Neural progenitor cell (in vitro differentiated cells): ENCODE measurements at regions not wholly inside any gene's neighbourhood (a gene's known extent, or its start where the extent isn't known, plus 50 kb on each side); places are given as distances from the start of the nearest gene placed in this dataset.

Experiments used
- DNase-seq: peaks from one replicate; pipeline ENCODE4 v3.0.0-alpha.2; 2016; ENCODE audit warnings: low spot score
- H2AFZ ChIP-seq: fragments of 200-600 bp; sonication (generic); replicated peaks from 2 replicates; pipeline ENCODE4 v1.6.1; 2016; ENCODE audit warnings: antibody characterized with exemption
- H3F3A ChIP-seq: fragments of 200-600 bp; sonication (generic); 2 replicates; pipeline ENCODE4 v1.6.1; 2016; ENCODE audit warnings: antibody characterized with exemption, low read depth
- H3K27ac ChIP-seq: fragments of 200-600 bp; sonication (generic); 2 replicates; pipeline ENCODE4 v1.5.1; 2016; ENCODE audit warnings: mild to moderate bottlenecking
- H3K27me3 ChIP-seq: fragments of 200-600 bp; sonication (generic); 2 replicates; pipeline ENCODE4 v1.6.1; 2016; ENCODE audit warnings: mild to moderate bottlenecking, moderate library complexity
- H3K36me3 ChIP-seq: fragments of 200-600 bp; sonication (generic); 2 replicates; pipeline ENCODE4 v1.5.1; 2016
- H3K4me1 ChIP-seq: fragments of 200-600 bp; sonication (generic); 2 replicates; pipeline ENCODE4 v1.6.1; 2016; ENCODE audit warnings: mixed run types
- H3K4me2 ChIP-seq: fragments of 200-600 bp; sonication (generic); 2 replicates; pipeline ENCODE4 v1.6.1; 2016
- H3K4me3 ChIP-seq: fragments of 200-600 bp; sonication (generic); 2 replicates; pipeline ENCODE4 v1.5.1; 2016
- H3K79me2 ChIP-seq: fragments of 200-600 bp; sonication (generic); 2 replicates; pipeline ENCODE4 v1.6.1; 2016; ENCODE audit warnings: low read depth
- H3K9ac ChIP-seq: fragments of 200-600 bp; sonication (generic); 2 replicates; pipeline ENCODE4 v1.6.1; 2016
- H3K9me3 ChIP-seq: fragments of 200-600 bp; sonication (generic); 2 replicates; pipeline ENCODE4 v1.5.1; 2016; ENCODE audit warnings: low read depth
- H4K20me1 ChIP-seq: fragments of 200-600 bp; sonication (generic); 2 replicates; pipeline ENCODE4 v1.6.1; 2016; ENCODE audit warnings: low read depth
- H3K27ac Mint-ChIP-seq: 3 replicates; pipeline ENCODE4 v1.8.0; 2021; ENCODE audit warnings: mixed read lengths
- H3K27me3 Mint-ChIP-seq: 2 replicates; pipeline ENCODE4 v1.8.0; 2022; ENCODE audit warnings: low read depth, mild to moderate bottlenecking, inconsistent platforms, moderate library complexity, mixed read lengths; ENCODE audit not compliant: insufficient read depth
- H3K36me3 Mint-ChIP-seq: 3 replicates; pipeline ENCODE4 v1.8.0; 2021; ENCODE audit warnings: mixed read lengths
- H3K4me1 Mint-ChIP-seq: 3 replicates; pipeline ENCODE4 v1.8.0; 2021; ENCODE audit warnings: mixed read lengths
- H3K4me3 Mint-ChIP-seq: 3 replicates; pipeline ENCODE4 v1.8.0; 2021; ENCODE audit warnings: mild to moderate bottlenecking, moderate library complexity, mixed read lengths
- H3K9me3 Mint-ChIP-seq: 3 replicates; pipeline ENCODE4 v1.8.0; 2020; ENCODE audit warnings: mixed read lengths
- EZH2 ChIP-seq: fragments of 200-600 bp; sonication (generic); IDR thresholded peaks from 2 replicates; pipeline ENCODE4 v1.6.1; 2017; ENCODE audit warnings: antibody characterized with exemption, mild to moderate bottlenecking, moderate library complexity
- EZH2phosphoT487 ChIP-seq: fragments of 200-600 bp; sonication (generic); IDR thresholded peaks from 2 replicates; pipeline ENCODE4 v1.6.1; 2017; ENCODE audit warnings: antibody characterized with exemption
- TF ChIP-seq, protein P1 (sequence below): fragments of 200-600 bp; sonication (generic); IDR thresholded peaks from 2 replicates; pipeline ENCODE4 v1.5.1; 2017; ENCODE audit warnings: antibody characterized with exemption, mild to moderate bottlenecking

DNA sequence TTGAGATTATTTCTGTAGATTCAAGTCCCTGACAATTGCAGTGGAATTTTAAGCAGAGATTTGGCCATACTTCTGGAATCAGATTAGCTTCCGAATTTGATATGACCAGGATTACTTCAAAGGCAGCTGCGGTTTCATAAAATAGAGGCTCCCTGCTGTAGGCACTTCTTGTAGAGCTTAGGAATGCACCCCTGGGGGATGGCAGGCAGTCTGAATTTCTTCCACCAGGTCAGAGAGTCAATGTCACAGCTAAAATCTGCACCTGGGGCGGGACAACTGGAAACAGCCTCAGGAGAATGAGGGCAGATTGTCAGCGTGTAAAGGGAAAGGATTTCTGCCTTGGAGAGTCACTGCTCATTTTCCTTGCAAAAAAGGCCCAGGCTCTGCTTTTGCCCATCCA, 182.6 kb downstream of the ARRDC4 start:
- Histone ChIP-seq H3K9ac (no peak overlapping the region), H4K20me1 (no peaks in the 10 kb centered on the region), H3K27me3 (no peaks in the 10 kb centered on the region), H3F3A (no peaks in the 10 kb centered on the region), H3K36me3 (no peaks in the 10 kb centered on the region), H3K4me2 (no peak overlapping the region), H3K9me3 (no peaks in the 10 kb centered on the region), H3K79me2 (no peaks in the 10 kb centered on the region), H3K4me3 (no peak overlapping the region), H3K27ac (no peak overlapping the region), H3K4me1 (no peaks in the 10 kb centered on the region), H2AFZ (no peak overlapping the region)
- no peaks in the 10 kb centered on the region for H3K36me3 Mint-ChIP-seq
- no peak overlapping the region for H3K27ac Mint-ChIP-seq
- TF ChIP-seq EZH2phosphoT487, result no peak
- TF ChIP-seq EZH2, result no peak
- TF ChIP-seq, protein P1, sequence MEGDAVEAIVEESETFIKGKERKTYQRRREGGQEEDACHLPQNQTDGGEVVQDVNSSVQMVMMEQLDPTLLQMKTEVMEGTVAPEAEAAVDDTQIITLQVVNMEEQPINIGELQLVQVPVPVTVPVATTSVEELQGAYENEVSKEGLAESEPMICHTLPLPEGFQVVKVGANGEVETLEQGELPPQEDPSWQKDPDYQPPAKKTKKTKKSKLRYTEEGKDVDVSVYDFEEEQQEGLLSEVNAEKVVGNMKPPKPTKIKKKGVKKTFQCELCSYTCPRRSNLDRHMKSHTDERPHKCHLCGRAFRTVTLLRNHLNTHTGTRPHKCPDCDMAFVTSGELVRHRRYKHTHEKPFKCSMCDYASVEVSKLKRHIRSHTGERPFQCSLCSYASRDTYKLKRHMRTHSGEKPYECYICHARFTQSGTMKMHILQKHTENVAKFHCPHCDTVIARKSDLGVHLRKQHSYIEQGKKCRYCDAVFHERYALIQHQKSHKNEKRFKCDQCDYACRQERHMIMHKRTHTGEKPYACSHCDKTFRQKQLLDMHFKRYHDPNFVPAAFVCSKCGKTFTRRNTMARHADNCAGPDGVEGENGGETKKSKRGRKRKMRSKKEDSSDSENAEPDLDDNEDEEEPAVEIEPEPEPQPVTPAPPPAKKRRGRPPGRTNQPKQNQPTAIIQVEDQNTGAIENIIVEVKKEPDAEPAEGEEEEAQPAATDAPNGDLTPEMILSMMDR, result no peak
- no peaks in the 10 kb centered on the region for H3K4me1 Mint-ChIP-seq
- DNase-seq, result no peak
- no peak overlapping the region for H3K4me3 Mint-ChIP-seq
- peaks cover 2% of the 10 kb centered on the region for H3K27me3 Mint-ChIP-seq
- no peaks in the 10 kb centered on the region for H3K9me3 Mint-ChIP-seq

DNA sequence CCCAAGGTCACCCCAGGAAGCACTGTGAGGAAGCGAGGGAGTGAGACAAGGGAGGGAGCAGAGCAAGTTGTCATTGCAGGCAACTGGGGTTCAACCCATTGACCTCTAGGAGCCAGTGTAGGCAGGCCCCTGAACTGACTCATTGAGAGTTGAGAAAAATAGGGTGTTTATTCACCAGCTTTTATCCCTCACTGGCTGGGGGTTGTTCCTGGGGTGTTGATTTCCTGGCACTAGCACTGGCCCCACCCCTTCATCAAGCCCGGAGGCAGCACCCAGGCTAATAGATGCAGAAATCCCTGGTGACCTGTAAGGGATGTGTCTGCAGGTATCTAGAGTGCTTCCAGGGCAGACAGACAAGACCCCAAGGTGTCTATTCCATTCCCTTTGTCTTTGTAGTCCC, 183.9 kb downstream of the ARRDC4 start:
- no peaks in the 10 kb centered on the region for H3K36me3 Mint-ChIP-seq
- no peaks in the 10 kb centered on the region for H3K4me1 ChIP-seq
- H3K27ac ChIP-seq, result no peak overlapping the region
- TF ChIP-seq EZH2, result no peak
- no peak for TF ChIP-seq EZH2phosphoT487
- TF ChIP-seq, protein P1, result no peak
- H3K9ac ChIP-seq, result no peak overlapping the region
- no peak for DNase-seq
- H3K27me3 ChIP-seq, result no peaks in the 10 kb centered on the region
- H3F3A ChIP-seq, result no peaks in the 10 kb centered on the region
- no peak overlapping the region for H3K27ac Mint-ChIP-seq
- no peaks in the 10 kb centered on the region for H3K36me3 ChIP-seq
- no peak overlapping the region for H2AFZ ChIP-seq
- no peak overlapping the region for H3K4me3 ChIP-seq
- H3K4me2 ChIP-seq, result no peak overlapping the region
- H3K9me3 ChIP-seq, result no peaks in the 10 kb centered on the region
- H3K4me3 Mint-ChIP-seq, result no peak overlapping the region
- H3K9me3 Mint-ChIP-seq, result no peaks in the 10 kb centered on the region
- H3K79me2 ChIP-seq, result no peaks in the 10 kb centered on the region
- no peaks in the 10 kb centered on the region for H4K20me1 ChIP-seq
- no peaks in the 10 kb centered on the region for H3K4me1 Mint-ChIP-seq
- H3K27me3 Mint-ChIP-seq, result peaks cover 2% of the 10 kb centered on the region

DNA sequence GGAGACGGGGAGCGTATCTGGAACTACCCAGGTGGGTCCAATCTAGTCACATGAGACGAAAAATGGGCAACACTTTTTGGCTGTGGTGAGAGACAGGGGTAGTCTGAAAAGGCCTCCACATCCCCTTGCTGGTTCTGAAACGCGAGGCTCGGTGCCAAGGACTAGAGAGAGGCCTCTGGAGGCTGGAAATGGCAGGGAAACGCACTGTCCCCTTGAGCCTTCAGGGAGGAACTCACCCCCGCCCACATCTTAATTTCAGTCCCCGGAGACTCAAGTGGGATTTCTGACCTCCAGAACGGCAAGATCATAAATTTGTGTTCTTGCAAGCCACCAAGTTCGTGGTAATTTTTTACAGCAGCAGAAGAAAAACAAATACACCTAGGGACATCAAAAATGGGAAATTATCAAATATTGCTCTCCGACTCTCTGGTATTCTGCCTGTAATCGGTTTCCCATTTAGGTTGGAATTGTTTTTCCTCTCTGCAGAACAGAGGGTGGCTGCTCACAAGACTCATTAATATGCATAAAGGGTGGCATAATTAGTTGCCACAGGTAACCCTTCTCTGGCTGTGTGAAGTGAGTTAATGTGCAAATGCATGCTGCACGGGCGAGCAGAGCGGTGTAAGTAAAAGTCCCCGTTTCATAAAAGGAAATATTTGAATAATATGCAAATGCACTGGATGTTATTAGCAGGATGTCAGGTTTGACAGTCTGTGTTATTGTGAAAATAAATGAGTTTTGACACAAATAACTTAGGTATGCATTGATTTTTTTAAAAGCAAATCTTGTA, 185.7 kb downstream of the ARRDC4 start:
- no peaks in the 10 kb centered on the region for H3K79me2 ChIP-seq
- peaks cover 2% of the 10 kb centered on the region for H3K27me3 Mint-ChIP-seq
- no peaks in the 10 kb centered on the region for H3K36me3 Mint-ChIP-seq
- H3K4me2 ChIP-seq, result no peak overlapping the region
- no peak overlapping the region for H2AFZ ChIP-seq
- H3K4me3 ChIP-seq, result no peak overlapping the region
- no peak for DNase-seq
- H3K9me3 Mint-ChIP-seq, result no peaks in the 10 kb centered on the region
- H3K4me3 Mint-ChIP-seq, result no peak overlapping the region
- H3K27me3 ChIP-seq, result no peaks in the 10 kb centered on the region
- no peaks in the 10 kb centered on the region for H3K9me3 ChIP-seq
- TF ChIP-seq, protein P1, result no peak
- TF ChIP-seq EZH2phosphoT487 (no peak), EZH2 (no peak)
- H4K20me1 ChIP-seq, result no peaks in the 10 kb centered on the region
- no peak overlapping the region for H3K9ac ChIP-seq
- no peak overlapping the region for H3K27ac ChIP-seq
- no peaks in the 10 kb centered on the region for H3F3A ChIP-seq
- no peaks in the 10 kb centered on the region for H3K36me3 ChIP-seq
- no peaks in the 10 kb centered on the region for H3K4me1 Mint-ChIP-seq
- H3K4me1 ChIP-seq, result no peaks in the 10 kb centered on the region
- no peak overlapping the region for H3K27ac Mint-ChIP-seq
